ENCODE measurements at regions not wholly inside any gene's neighbourhood (a gene's known extent, or its start where the extent isn't known, plus 50 kb on each side); places are given as distances from the start of the nearest gene placed in this dataset.
"Not testable (repeated sequence)": the region's sequence is repeated elsewhere in the genome, so short reads cannot be mapped to it uniquely, and the experiment has no call there.

DNA sequence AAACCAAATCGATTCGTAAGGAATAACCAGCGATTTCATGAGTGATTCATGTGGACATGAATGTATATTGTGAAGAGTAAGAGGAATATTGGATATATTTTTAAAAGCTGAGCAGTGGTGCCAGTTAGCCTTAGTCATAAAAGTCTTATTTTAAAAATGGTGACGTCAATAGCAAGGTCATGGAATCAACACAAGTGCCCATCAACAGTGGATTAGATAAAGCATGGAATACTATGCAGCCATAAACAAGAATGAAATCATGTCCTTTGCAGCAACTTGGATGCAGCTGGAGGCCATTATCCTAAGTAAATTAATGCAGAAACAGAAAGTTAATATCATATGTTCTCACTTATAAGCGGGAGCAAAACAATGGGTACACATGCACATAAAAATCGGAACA lies 89.0 kb upstream of the STOX2 start:
- no peak for DNase-seq

DNA sequence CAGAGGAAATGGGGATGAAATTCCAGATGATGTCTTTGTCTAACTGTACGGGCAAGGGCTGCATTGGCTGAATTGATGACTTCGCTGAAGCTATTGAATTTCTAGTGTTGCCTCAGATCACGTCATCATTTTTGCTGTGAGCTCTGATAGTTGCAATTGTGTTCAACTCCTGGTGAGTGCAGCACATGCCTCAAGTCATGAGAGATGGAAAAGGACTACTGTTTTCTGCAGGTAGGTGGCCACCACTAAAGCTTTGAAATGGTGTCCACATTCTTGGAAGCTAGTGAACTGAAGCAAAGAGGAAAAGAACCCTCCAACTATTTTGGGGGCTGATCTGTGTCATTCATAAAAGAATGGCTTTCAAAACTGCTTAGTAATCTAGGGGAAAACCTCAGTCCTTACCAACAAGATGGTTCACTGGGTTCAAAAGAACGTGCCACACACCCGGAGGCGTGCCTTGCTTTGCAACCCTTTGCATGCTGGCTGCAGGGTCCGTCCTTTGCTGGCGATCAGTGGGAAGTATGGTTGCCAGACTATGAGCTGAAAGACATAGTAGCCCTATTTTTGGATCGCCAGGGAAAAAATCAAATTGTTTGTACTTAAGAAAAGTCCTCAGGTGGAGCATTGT lies 88.1 kb upstream of the STOX2 start:
- no peak for DNase-seq

DNA sequence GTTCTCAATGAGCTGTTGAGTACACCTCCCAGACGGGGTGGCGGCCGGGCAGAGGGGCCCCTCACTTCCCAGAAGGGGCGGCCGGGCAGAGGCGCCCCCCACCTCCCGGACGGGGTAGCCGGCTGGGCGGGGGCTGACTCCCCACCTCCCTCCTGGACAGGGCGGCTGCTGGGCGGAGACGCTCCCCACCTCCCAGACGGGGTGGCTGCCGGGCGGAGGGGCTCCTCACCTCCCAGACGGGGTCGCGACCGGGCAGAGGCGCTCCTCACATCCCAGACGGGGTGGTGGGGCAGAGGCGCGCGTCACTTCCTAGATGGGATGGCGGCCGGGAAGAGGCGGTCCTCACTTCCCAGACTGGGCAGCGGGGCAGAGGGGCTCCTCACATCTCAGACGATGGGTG lies 86.5 kb upstream of the STOX2 start:
- not testable (repeated sequence) for DNase-seq

DNA sequence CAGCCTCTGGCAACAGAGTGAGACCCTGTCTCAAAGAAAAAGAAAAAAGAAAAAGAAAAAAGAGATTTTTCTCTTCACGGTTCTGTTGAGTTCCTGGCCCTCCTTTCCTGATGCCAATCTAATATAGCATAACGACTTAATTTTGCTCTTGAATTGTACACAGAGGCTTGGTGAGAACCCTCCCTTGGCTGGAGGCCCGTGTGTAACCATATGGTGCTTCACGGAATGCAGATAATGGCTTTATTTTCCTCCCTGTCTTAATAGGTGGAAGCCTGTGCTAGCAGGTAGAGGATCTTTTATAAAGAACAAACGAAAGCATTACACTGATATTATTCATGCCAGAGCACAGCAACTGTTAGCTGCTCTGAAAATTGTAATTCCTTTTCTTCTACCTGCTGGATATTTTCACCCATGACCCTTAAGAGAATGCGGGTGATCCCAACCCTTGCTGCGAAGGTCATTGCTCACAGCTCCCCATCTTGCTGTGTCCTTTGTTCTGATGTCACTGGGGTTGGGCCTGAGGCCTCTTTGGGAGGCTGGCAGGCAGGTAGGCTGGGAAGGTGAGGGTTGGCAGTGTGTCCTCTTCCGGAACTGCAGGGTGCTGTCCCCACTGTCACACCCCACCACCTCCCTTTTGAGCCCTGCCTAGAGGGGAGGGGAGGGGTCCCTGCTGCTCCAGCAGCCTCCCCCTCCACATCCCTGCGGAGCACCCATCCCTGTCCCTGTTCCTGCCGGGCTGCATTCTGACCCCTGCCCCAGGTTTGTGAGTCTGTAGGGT lies 83.8 kb upstream of the STOX2 start:
- no peak for DNase-seq

DNA sequence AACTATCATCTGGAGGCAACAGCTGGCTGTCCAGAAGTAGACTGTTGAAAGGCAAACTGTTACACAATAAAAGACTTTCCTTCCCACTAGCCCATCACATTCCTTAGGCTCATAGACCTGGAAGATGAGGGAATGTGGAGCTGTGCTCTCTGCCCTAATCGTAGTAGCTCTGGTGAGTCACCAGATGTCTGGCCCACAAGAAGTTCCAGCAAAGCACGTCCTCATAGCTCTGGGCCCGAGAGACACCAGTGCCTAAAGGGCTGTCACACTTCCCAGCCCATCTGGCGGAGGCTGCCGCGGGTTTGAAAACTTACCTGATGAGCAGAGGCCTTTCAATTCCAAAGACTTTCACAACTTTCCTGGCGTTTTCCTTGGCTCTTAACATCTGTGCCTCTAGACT lies 81.7 kb upstream of the STOX2 start:
- peak; percentile 52 for DNase-seq

DNA sequence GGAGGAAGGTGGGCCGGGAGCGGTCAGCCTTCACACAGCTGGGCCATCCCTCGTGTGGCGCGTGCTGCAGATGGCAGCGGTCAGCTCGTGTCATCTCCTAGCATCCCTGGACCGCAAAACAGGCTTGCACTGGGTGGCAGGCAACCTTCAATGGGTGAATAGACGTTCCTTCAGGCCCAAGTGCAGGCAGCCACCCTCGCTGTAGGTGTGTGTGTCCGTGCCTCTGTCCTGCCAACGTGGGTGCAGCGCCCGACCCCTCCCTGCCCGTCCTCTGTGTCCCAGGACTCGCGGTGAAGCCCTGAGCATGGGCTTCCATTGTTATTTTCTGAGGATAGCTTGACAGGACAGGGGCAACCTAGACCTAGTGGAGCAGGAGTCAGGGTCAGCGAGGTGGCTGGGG lies 79.8 kb upstream of the STOX2 start:
- DNase-seq = no peak

DNA sequence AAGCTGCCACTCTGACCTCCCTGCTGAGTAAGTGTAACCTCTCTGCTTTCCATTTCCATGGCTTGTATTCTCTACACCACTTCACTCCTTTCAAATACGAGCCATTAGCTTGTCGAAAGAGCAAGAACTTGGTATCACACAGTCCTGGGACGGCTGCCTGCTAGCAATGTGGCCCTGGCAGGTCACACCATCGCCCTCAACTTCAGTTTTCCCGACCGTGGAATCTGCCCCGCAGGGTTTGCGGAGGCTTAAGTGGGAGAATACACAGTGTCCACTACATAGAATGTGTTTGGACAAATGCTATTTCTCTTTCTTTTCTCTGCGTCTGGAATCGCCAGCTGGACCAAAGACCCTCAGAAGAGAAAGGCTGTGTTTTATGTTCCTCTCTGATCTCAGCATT lies 78.6 kb upstream of the STOX2 start:
- DNase-seq = no peak

DNA sequence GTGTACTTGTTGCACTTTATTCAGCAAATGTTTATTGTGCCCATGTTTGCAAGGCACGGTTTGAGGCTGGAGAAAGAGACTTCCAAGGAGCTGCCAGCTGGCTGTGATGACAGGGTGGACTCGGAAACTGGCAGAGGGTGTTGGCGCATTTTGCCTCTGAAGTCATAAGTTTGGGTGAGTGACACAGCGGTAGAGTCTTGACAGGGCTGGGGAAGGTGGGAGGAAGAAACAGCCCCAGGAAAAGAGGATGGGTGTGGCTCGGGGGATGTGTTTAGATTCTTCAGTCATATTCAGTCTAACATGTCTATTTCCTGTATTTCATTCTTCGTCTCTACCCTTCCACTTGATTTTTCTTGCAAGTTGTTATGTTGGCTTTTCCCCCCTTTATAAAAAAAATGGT lies 77.0 kb upstream of the STOX2 start:
- DNase-seq = no peak

DNA sequence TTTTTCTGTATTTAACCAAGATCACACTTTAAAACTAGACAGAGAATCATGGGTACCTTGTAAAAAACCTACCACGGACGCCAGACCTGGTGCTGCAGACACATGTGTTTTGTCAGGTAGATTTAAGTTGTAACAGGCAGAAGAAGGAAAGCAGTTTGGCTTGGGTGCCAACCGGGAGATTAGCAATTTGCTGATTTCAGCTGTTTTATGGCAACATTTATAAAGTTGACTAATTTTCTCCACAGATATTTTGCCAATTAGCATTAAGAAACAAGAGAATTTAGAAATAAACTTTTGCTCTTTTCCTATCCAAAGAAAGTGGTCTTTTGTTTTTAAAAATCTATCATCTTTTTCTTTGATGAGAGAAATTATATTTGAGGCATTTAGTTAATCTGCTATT lies 76.3 kb upstream of the STOX2 start:
- DNase-seq = no peak

DNA sequence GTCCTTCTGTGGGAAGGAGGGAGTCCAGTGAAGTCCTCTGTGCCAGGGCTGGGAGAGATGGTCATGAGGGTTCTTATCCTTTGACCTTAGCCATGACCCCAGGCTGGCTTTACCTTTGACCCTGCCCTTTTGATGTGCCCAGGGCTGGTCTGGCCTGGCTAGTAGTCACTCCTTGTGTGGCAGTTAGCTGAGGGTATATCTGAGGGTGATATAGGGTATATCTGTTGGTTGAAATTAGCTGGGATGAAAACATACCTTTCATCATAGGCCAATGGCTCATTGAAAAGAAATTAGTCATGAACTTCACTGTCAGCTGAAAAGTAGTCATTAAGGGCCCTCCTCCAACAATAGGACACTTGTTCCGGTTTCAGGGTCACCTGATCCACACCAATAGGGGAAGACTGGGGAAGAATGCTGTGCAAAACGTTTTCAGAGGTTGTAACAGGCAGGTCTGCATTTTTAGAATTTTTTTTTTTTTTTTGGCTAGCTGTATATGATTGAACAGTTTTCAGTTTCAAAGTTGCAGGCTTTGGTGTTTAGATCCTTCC lies 74.6 kb upstream of the STOX2 start:
- no peak for DNase-seq

DNA sequence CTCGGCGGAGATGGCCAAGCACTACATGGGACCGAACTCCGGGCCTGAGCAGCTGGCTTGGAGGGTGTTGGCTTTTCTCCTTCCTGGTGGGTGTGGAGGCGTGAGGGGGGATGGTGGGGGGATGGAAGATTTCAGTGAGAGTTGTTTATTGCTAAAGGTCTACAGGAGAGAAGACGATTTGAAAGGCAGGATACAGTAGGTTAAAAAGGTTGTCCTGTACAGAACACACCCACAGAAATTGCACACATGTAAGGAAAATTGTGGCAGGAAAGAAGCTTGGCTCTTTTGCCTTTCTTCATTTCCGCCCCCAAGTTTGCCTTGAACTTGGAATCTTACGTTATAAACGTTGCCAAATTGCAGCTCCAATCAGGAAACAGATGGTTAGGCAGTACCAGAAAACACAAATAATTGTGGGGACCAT lies 74.1 kb upstream of the STOX2 start:
- DNase-seq = no peak

DNA sequence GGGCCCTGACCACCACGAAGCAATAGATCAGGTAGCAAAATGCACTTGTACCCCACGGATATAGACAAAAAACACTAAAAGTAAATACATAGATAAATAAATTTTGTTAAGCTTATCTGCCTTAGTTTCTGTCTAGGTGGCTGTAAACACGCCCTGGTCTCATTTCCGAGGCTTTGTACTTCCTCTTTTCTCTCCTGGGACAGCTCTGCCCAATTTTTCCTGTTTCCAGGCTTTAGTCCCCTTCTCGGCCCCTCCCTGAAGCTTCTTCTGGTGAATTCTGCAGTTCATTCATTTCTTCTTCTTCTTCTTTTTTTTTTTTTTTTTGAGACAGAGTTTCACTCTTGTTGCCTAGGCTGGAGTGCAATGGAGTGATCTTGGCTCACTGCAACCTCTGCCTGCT lies 73.4 kb upstream of the STOX2 start:
- no peak for DNase-seq

DNA sequence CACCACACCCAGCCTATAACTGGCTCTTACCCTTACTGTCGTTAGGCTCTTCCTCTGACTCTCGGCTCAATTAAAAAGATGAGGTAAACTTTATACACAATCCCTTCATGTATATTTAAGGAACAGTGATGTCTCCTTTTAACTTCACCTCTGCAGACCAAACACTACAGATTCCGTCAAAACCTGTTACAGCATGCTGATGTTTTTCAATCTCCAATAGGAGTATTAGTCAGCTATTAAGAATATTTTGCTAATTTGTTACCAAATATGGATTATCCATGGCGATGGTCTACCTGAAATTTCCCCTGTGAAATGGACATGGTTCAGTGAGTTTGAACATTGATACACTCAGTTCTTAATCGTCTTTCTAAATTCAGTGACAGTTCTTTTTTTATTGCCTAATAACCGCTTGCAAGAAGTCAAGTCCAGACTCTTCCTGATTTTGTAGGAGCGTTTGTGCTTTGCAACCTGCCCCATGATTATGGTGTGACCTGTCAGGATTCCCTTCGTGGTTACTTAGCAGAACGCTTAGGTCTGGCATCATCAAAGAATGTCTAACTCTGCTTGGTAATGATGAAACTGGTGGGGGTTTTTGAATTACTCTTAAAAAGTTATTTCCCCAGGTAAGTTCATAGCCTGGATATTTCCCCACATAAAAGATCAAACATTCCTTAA lies 72.2 kb upstream of the STOX2 start:
- DNase-seq = no peak

DNA sequence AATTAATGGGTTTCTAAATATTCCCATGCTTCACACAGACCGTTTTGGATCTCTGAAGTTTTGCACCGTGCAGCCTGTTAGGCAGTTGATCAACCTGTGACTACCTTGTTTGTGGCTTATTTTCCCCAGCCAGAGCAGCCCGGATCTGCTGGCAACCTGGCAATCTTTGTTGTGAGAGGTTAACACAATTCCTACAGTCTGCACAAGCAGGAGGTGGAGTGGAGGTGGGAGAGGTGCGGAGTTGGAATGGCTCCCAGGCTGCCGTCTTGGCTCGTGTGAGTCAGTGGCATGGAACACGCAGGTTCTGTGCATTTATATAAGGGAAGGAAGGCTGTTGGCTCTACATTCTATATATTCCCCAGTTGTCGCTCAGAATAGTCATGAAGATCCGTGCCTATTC lies 70.9 kb upstream of the STOX2 start:
- DNase-seq = no peak

DNA sequence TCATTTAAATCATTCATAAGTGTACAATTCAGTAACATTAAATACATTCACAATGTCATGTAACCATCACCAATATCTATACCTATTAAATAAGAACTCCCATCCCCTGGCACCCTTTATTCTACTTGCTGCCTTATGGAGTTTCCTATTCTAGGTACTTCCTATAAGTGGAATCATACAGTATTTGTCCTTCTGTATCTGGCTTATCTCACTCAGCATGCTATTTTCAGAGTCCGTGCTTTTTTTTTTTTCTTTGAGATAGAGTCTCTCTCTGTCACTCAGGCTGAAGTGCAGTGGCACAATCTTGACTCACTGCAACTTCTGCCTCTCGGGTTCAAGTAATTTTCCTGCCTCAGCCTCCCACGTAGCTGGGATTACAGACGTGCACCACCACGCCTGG lies 67.9 kb upstream of the STOX2 start:
- no peak for DNase-seq

DNA sequence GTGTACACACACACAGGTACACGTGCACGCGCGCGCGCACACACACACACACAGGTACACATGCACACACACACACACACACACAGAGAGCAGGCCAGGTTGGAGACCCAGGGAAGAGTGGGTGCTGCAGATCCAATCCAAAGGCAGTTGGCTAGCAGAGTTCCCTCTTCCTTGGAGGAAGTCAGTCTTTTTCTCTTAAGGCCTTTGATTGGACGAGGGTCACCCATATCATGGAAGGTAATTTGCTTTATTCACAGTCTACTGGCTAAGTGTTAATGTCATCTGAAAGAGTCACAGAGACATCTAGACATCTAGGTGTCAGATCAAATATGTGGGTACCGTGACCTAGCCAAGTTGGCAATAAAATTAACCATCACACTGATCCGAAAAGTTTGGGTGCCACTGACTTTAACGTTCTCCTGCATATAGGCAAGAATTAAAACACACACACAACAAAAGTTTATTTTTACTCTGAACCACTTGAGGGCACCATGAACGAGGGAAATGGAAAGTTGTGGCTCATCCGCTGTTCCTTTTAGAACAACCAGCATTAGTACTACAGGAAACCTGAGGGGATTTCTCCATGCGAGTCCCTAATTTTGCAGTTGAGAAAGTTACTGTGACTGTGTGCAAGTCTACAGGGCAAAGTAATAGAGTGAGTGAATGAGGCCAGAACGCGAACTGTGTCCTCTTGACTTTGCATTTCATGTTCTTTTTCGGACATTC lies 66.0 kb upstream of the STOX2 start:
- DNase-seq = no peak

DNA sequence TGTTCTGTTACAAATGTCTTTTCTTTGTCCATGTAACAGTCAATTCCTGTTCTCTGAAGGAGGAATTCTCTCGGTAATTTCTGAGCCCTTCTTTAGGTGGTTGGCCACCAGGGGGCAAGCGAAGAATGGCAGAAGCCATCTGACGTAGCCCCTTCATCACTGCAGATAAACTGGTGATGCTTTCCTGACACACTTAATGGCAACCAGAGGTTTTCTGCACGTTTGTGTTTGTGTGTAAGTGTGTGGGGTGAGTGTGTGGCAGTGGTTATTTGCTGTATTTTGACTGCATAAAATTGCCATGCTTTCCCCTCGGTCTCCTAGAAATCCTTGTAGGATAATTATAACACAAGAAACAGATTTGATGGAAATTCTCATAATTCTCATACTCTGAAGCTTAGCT lies 64.8 kb upstream of the STOX2 start:
- peak; percentile 87 for DNase-seq

DNA sequence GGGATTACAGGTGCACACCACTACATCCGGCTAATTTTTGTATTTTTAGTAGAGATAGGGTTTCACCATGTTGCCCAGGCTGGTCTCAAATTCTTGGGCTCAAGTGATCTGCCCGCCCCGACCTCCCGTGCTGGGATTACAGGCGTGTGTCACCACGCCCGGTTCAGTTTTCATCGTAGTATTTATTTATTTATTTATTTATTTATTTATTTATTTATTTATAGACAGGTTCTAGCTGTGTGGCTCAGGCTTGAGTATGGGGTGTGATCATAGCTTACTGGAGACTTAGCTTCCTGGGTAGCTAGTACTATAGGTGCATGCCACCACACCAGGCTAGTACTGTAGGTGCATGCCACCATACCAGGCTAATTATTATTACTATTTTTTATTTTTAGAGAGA lies 64.1 kb upstream of the STOX2 start:
- DNase-seq = no peak

DNA sequence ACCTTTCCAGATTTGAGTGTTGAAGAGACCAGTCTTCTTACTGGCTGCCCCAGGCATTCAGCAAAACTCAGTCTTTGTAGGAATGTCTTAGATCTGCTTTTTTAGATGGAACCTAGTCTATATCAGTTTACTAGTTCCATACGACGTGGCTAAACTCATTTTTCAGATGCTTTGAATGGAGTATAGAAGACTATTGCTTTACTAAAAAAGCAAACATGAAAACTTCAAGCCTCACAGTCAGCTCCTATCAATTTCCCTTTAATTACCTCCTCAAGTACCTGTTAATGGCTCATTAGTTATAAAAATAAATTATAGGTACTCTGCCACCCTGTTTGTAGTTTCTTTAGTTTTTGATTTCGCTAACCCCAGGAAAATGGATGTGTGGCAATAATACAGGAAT lies 63.0 kb upstream of the STOX2 start:
- DNase-seq = no peak

DNA sequence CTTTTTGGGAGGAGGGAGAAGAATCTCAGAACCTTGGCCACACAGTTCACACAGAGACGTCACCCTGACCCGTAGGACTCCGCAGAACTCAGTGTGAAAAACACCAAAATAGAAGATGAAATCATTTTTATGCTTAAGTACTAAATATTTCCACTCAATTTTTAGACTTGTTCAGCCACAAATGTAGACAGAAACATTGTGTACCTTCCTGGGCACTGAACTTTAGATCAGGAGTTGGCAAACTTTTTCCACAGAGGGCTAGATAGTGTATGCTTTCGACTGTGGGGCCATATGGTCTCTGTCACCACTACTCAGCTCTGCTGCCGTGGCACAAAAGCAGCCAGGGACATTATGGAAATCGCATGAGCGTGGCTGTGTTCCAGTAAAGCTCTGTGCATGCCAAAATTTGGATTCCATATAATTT lies 61.8 kb upstream of the STOX2 start:
- no peak for DNase-seq

DNA sequence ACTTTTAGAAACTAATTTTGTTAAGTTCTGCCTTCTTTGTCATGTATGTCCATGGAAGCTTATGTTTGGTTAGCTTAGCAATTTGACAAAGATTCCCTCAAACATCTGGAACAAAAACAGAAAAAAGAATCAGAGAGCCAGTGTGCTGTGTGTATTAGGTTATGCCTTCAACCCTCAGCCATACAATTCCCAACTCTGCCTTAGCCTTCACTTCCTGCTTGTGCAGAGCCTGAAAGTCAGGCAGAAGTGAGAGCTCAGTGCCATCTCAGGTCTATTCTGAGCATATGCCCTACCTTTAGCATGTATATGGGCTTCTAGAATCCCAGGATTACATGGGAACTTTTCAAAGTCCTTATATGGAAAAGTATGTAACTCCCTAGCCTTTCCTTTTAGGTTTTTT lies 58.2 kb upstream of the STOX2 start:
- DNase-seq = no peak

DNA sequence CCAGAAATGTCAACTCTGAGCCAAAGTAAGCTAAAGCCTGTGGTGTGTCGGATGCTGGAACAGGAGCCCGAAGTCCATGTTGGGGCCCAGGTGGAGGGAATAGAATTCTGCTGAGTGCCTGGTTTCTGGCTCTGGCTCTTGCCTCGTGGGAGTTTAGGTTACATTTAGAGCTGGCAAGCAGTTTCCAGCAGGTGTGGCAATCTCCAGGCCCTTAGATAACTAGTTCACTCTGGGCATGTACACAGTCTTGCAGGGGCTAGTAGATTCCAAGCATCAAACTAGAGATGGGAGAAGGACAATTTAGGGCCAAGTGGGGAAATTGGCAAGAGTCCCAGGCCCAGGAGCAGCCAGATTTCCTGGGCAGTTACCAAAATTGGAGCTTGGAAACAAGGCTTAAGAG lies 56.3 kb upstream of the STOX2 start:
- DNase-seq = peak; percentile 65

DNA sequence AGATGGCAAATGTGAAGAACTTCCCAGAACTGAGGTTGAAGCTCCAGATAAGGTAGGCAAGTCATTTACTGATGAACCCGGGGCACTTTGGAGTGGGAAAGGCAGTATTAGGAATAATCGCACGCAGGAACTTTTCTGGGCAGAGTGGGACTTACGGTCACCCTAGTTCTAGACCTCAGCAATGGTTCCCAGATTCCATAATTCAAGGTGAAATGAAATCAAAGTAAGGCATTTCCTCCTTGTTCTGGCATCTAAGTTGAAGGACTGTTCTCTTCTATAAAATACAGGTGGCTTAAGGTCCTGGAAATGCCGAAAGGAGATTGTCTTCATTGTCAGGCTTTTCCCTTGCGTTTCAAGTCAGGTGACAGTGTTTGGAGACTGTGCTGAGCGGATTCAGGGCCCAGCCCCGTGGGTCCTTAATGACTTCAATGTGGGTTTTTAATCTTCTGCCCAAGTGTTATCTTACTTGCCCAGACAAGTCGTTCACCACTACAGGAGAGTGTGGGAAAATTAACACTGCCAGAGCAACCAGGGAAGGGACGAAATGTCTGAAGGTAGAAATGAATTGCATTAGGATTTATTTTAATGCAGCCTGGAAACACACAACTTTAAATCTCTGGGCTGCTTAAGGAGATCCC lies 52.1 kb upstream of the STOX2 start:
- DNase-seq = no peak
